HCT116 (cell line): ENCODE measurements at regions not wholly inside any gene's neighbourhood (a gene's known extent, or its start where the extent isn't known, plus 50 kb on each side); places are given as distances from the start of the nearest gene placed in this dataset.

Experiments
- ATAC-seq: fragments of 200-7000 bp; cut with Tn5 transposase; 2 replicates; pipeline ENCODE4 v1.9.1; 2020; ENCODE audit warnings: mild to moderate bottlenecking, moderate library complexity
- BruUV-seq: library from RNA; stranded (reverse); fragments of 400-500 nt; replicated peaks from 2 replicates; lab custom pipeline; 2021; lab: Mats Ljungman, UMichigan
- CTCF ChIA-PET: fragments of 300-600 bp; sonication (Branson Sonifier 250); formaldehyde crosslinking; loops from one replicate; lab custom pipeline; 2021; ENCODE audit warnings: antibody characterized with exemption; lab: Charles Lee
- POLR2A ChIA-PET: fragments of 300-600, 350-600 bp; sonication (Branson Sonifier 250); formaldehyde crosslinking; loops from one replicate; lab custom pipeline; 2021; ENCODE audit warnings: antibody characterized with exemption; lab: Charles Lee
- RAD21 ChIA-PET, 2 experiments: fragments of 300-600 bp; sonication (Branson Sonifier 250); formaldehyde crosslinking; loops; one replicate each; lab custom pipeline; 2023; ENCODE audit warnings: low total read pairs in 2 of 2; ENCODE audit not compliant: uncharacterized antibody in 2 of 2, unreplicated experiment in 2 of 2, low non-redundant PET in 1 of 2; lab: Charles Lee
- DNase-seq: peaks from one replicate; pipeline ENCODE4 v3.0.0-alpha.2; 2010; ENCODE audit warnings: low read depth, low spot score
- H2AFZ ChIP-seq: fragments of 200-600 bp; shearing (Covaris generic), sonication (generic); 2 replicates; pipeline ENCODE4 v1.6.1; 2017; ENCODE audit warnings: low read depth, mixed run types, mixed read lengths, antibody characterized with exemption, low read length; ENCODE audit not compliant: poor library complexity, severe bottlenecking
- H3K27ac ChIP-seq: 2 replicates; pipeline ENCODE4 v1.5.1; 2012; ENCODE audit warnings: low read depth, low read length
- H3K27me3 ChIP-seq: fragments of 200-600 bp; sonication (generic); 2 replicates; pipeline ENCODE4 v1.6.1; 2016; ENCODE audit warnings: mixed run types, low read length, mixed read lengths; ENCODE audit not compliant: insufficient read depth
- H3K36me3 ChIP-seq, 2 experiments: fragments of 200-500 bp in 1 of 2; fragments of 200-600 bp in 1 of 2; sonication (Bioruptor generic) in 1 of 2; sonication (generic) in 1 of 2; 2 replicates each; pipeline versions ENCODE4 v1.5.1 to v1.6.1; 2014 to 2016; ENCODE audit warnings: low read length in 2 of 2, inconsistent platforms in 1 of 2, mixed read lengths in 1 of 2, mixed run types in 1 of 2; ENCODE audit not compliant: insufficient read depth in 2 of 2, control insufficient read depth in 1 of 2
- H3K4me1 ChIP-seq, 2 experiments: fragments of 200-600 bp in 1 of 2; sonication (generic) in 1 of 2; 2 replicates each; pipeline versions ENCODE4 v1.5.1 to v1.6.1; 2012 to 2017; ENCODE audit warnings: low read length in 2 of 2, inconsistent platforms in 1 of 2, mild to moderate bottlenecking in 1 of 2, mixed read lengths in 1 of 2, mixed run types in 1 of 2, moderate library complexity in 1 of 2; ENCODE audit not compliant: insufficient read depth in 2 of 2, control insufficient read depth in 1 of 2
- H3K4me2 ChIP-seq: fragments of 200-600 bp; sonication (generic); 2 replicates; pipeline ENCODE4 v1.6.1; 2017; ENCODE audit warnings: mixed run types, low read length, mixed read lengths
- H3K4me3 ChIP-seq, 2 experiments: fragments of 200-600 bp in 1 of 2; sonication (generic) in 1 of 2; replicated peaks in 1 of 2; 2 replicates each; pipeline ENCODE4 v1.5.1; 2011 to 2016; ENCODE audit warnings: low read length in 2 of 2, control low read depth in 1 of 2, low read depth in 1 of 2, mild to moderate bottlenecking in 1 of 2, mixed read lengths in 1 of 2, mixed run types in 1 of 2
- H3K79me2 ChIP-seq: fragments of 200-600 bp; sonication (generic); 2 replicates; pipeline ENCODE4 v1.6.1; 2017; ENCODE audit warnings: mild to moderate bottlenecking, mixed run types, low read length, moderate library complexity, mixed read lengths; ENCODE audit not compliant: insufficient read depth
- H3K9ac ChIP-seq: fragments of 200-600 bp; sonication (generic); 2 replicates; pipeline ENCODE4 v1.6.1; 2016; ENCODE audit warnings: low read length, mixed read lengths
- H3K9me2 ChIP-seq: fragments of 200-600 bp; sonication (generic), shearing (Covaris generic); 2 replicates; pipeline ENCODE4 v1.6.1; 2017; ENCODE audit warnings: mixed run types, mild to moderate bottlenecking, moderate library complexity; ENCODE audit not compliant: insufficient read depth
- H3K9me3 ChIP-seq, 2 experiments: fragments of 200-500 bp in 1 of 2; fragments of 200-600 bp in 1 of 2; sonication (Bioruptor generic) in 1 of 2; sonication (generic) in 1 of 2; 2 replicates each; pipeline ENCODE4 v1.6.1; 2014 to 2017; ENCODE audit warnings: low read length in 2 of 2, mixed read lengths in 2 of 2, inconsistent platforms in 1 of 2, low read depth in 1 of 2, mild to moderate bottlenecking in 1 of 2, mixed run types in 1 of 2, moderate library complexity in 1 of 2; ENCODE audit not compliant: control insufficient read depth in 1 of 2, insufficient read depth in 1 of 2
- H4K20me1 ChIP-seq: fragments of 200-600 bp; sonication (generic), shearing (Covaris generic); 2 replicates; pipeline ENCODE4 v1.6.1; 2017; ENCODE audit warnings: mixed run types, mild to moderate bottlenecking, moderate library complexity; ENCODE audit not compliant: insufficient read depth
- CBX3 ChIP-seq: IDR thresholded peaks from 2 replicates; pipeline ENCODE4 v1.6.1; 2012; ENCODE audit warnings: low read depth
- FOSL1 ChIP-seq: IDR thresholded peaks from 2 replicates; pipeline ENCODE4 v1.6.1; 2012; ENCODE audit warnings: low read depth
- POLR2A ChIP-seq: IDR thresholded peaks from 2 replicates; pipeline ENCODE4 v1.7.0; 2011; ENCODE audit warnings: borderline replicate concordance; ENCODE audit not compliant: insufficient read depth, insufficient read length; ENCODE audit errors: extremely low read depth
- RAD21 ChIP-seq: IDR thresholded peaks from 2 replicates; pipeline ENCODE4 v1.6.1; 2012; ENCODE audit warnings: low read depth, mild to moderate bottlenecking
- SIN3A ChIP-seq: IDR thresholded peaks from 2 replicates; pipeline ENCODE4 v1.6.1; 2012; ENCODE audit warnings: low read depth
- TCF7L2 ChIP-seq: IDR thresholded peaks from 2 replicates; pipeline ENCODE4 v1.7.0; 2011; ENCODE audit warnings: borderline replicate concordance, inconsistent platforms; ENCODE audit not compliant: insufficient read depth, insufficient read length; ENCODE audit errors: extremely low read depth
- intact Hi-C: fragments of 100-400 bp; cut with micrococcal nuclease; formaldehyde crosslinking; loops from 2 replicates; pipeline ENCODE4 v1.10.0; 2022
- TF ChIP-seq, protein P1 (sequence below): IDR thresholded peaks from 2 replicates; pipeline ENCODE4 v1.6.1; 2011; ENCODE audit warnings: mild to moderate bottlenecking, low read length, moderate library complexity; ENCODE audit not compliant: insufficient replicate concordance; ENCODE audit errors: extremely low read depth
- TF ChIP-seq, protein P2 (sequence below): IDR thresholded peaks from 2 replicates; pipeline ENCODE4 v1.6.1; 2012
- TF ChIP-seq, protein P3 (sequence below): IDR thresholded peaks from 2 replicates; pipeline ENCODE4 v1.6.1; 2012; ENCODE audit warnings: low read depth

DNA sequence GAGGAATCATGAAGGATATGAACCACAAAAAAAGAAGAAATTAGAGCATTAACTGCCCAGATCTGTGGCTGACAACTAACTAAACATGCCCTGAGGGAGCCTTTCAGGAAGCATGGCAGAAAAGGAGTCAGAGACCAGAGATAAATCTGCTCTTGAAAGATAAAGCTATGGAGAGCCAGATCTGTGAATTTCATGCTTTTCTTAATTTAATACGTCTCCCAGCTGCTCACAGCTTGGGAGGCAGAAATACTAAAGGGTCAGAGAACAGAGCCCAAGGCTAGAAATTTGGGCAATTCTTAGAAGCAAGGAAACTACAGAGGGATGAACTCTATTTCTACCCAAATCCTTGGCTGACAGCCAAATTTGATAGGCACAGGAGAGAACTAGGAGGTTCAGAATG, 223.0 kb upstream of the DPP10 start:
- no peaks in the 10 kb centered on the region for H3K79me2 ChIP-seq
- ChIA-PET POLR2A (no interaction called here), RAD21 (no interaction called here), CTCF (no interaction called here)
- no peak overlapping the region for H3K4me2 ChIP-seq
- intact Hi-C loops: no loop called here
- no peaks in the 10 kb centered on the region for H3K27me3 ChIP-seq
- no peaks in the 10 kb centered on the region for H4K20me1 ChIP-seq
- no TSS peak for BruUV-seq
- no peak overlapping the region for H2AFZ ChIP-seq
- H3K4me3 ChIP-seq: no peak overlapping the region
- ATAC-seq (no peak), DNase-seq (no peak)
- H3K4me1 ChIP-seq: no peaks in the 10 kb centered on the region
- H3K9me3 ChIP-seq: 0 out of 4 replicates have a peak, but pooled peaks cover 0 to 4% of the 10 kb centered on the region in 2 experiments
- no peak for TF ChIP-seq FOSL1
- no peak for TF ChIP-seq SIN3A
- TF ChIP-seq, protein P1, sequence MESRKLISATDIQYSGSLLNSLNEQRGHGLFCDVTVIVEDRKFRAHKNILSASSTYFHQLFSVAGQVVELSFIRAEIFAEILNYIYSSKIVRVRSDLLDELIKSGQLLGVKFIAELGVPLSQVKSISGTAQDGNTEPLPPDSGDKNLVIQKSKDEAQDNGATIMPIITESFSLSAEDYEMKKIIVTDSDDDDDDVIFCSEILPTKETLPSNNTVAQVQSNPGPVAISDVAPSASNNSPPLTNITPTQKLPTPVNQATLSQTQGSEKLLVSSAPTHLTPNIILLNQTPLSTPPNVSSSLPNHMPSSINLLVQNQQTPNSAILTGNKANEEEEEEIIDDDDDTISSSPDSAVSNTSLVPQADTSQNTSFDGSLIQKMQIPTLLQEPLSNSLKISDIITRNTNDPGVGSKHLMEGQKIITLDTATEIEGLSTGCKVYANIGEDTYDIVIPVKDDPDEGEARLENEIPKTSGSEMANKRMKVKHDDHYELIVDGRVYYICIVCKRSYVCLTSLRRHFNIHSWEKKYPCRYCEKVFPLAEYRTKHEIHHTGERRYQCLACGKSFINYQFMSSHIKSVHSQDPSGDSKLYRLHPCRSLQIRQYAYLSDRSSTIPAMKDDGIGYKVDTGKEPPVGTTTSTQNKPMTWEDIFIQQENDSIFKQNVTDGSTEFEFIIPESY: no peak
- TF ChIP-seq TCF7L2: no peak
- TF ChIP-seq, protein P2, sequence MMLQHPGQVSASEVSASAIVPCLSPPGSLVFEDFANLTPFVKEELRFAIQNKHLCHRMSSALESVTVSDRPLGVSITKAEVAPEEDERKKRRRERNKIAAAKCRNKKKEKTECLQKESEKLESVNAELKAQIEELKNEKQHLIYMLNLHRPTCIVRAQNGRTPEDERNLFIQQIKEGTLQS: no peak
- TF ChIP-seq, protein P3, sequence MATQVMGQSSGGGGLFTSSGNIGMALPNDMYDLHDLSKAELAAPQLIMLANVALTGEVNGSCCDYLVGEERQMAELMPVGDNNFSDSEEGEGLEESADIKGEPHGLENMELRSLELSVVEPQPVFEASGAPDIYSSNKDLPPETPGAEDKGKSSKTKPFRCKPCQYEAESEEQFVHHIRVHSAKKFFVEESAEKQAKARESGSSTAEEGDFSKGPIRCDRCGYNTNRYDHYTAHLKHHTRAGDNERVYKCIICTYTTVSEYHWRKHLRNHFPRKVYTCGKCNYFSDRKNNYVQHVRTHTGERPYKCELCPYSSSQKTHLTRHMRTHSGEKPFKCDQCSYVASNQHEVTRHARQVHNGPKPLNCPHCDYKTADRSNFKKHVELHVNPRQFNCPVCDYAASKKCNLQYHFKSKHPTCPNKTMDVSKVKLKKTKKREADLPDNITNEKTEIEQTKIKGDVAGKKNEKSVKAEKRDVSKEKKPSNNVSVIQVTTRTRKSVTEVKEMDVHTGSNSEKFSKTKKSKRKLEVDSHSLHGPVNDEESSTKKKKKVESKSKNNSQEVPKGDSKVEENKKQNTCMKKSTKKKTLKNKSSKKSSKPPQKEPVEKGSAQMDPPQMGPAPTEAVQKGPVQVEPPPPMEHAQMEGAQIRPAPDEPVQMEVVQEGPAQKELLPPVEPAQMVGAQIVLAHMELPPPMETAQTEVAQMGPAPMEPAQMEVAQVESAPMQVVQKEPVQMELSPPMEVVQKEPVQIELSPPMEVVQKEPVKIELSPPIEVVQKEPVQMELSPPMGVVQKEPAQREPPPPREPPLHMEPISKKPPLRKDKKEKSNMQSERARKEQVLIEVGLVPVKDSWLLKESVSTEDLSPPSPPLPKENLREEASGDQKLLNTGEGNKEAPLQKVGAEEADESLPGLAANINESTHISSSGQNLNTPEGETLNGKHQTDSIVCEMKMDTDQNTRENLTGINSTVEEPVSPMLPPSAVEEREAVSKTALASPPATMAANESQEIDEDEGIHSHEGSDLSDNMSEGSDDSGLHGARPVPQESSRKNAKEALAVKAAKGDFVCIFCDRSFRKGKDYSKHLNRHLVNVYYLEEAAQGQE: no peak
- TF ChIP-seq POLR2A: no peak
- no peak for TF ChIP-seq CBX3
- no peak for TF ChIP-seq RAD21
- no peak overlapping the region for H3K27ac ChIP-seq
- H3K36me3 ChIP-seq: no peaks in the 10 kb centered on the region
- no peaks in the 10 kb centered on the region for H3K9me2 ChIP-seq
- H3K9ac ChIP-seq: no peak overlapping the region
